ENCODE measurements at regions not wholly inside any gene's neighbourhood (a gene's known extent, or its start where the extent isn't known, plus 50 kb on each side); places are given as distances from the start of the nearest gene placed in this dataset.

- TF ChIP-seq CTCF (IDR thresholded peaks at IDR 0.05; ENCODE audit: extremely low read depth in 1 of 2, insufficient read depth in 1 of 2, low read depth in 1 of 2, low read length in 2 of 2) (no peak), EZH2 (IDR thresholded peaks at IDR 0.05; ENCODE audit: borderline replicate concordance, low read depth, low read length, severe bottlenecking) (no peak), MAX (IDR thresholded peaks at IDR 0.05; ENCODE audit: insufficient read depth, insufficient read length) (no peak), POLR2AphosphoS5 (IDR thresholded peaks at IDR 0.05; ENCODE audit: insufficient read depth, low read depth, low read length) (no peak), POLR2A (IDR thresholded peaks at IDR 0.05; ENCODE audit: low read depth, low read length) (no peak), JUN (IDR thresholded peaks at IDR 0.05; ENCODE audit: borderline replicate concordance, insufficient read depth, insufficient read length, low read depth) (no peak)
These were observed 50.9 kb upstream of the BCL2L14 start for GRCh38 chr12:12019881-12020280.
